ENCODE measurements at regions not wholly inside any gene's neighbourhood (a gene's known extent, or its start where the extent isn't known, plus 50 kb on each side); places are given as distances from the start of the nearest gene placed in this dataset.

DNA sequence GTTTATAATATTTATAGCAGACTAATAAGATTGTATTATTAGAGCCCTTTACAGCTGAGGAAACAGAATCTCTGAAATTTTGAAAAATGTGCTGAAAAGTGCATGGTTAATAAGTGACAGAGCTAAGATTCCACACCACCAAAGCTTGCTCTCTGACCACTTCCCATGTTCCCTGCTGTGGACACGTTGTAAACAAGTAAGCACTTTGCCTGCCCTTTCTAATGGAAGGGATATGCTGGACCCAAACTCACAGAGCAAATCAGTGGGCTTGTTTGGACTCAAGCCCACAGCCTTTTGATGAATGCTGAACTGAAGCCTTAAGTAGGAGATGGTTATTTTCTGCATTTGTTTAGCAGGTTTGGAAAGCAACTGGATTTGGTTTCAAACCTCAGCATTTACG is 214.0 kb upstream of the TMEM72 start:
- Histone ChIP-seq H3K4me1 (ENCODE audit: control insufficient read depth in 1 of 2, insufficient read depth in 2 of 2, low read length in 2 of 2) (no peaks in the 10 kb centered on the region), H3K36me3 (replicated peaks in 1 of 2; ENCODE audit: control insufficient read depth in 1 of 2, insufficient read depth in 2 of 2, low read length in 2 of 2) (no peaks in the 10 kb centered on the region), H3K9ac (ENCODE audit: insufficient read depth, low read length, poor library complexity, severe bottlenecking) (no peak overlapping the region), H3K27me3 (ENCODE audit: control insufficient read depth in 2 of 2, insufficient read depth in 2 of 2, low read length in 2 of 2) (no peaks in the 10 kb centered on the region), H4K20me1 (ENCODE audit: insufficient read depth, low read length) (no peaks in the 10 kb centered on the region), H3K27ac (ENCODE audit: low read depth in 1 of 2, low read length in 2 of 2) (no peak overlapping the region), H3K79me2 (ENCODE audit: insufficient read depth, low read length) (no peaks in the 10 kb centered on the region), H3K4me2 (replicated peaks; ENCODE audit: extremely low read depth, low read length, poor library complexity, severe bottlenecking) (no peak overlapping the region), H3K9me3 (replicated peaks in 1 of 2; ENCODE audit: control insufficient read depth in 1 of 2, insufficient read depth in 1 of 2, low read length in 2 of 2) (no peaks in the 10 kb centered on the region), H3K4me3 (replicated peaks in 1 of 3; ENCODE audit: low read depth in 2 of 3, low read length in 3 of 3) (no peak overlapping the region), H2AFZ (ENCODE audit: insufficient read depth, low read depth, low read length, poor library complexity, severe bottlenecking) (no peak overlapping the region)
- intact Hi-C loops (cut with micrococcal nuclease), result no loop called here
- Mint-ChIP-seq H3K4me1 (no peaks in the 10 kb centered on the region), H3K36me3 (no peaks in the 10 kb centered on the region), H3K4me3 (no peak overlapping the region), H3K27me3 (ENCODE audit: low read depth in 3 of 3) (peaks cover 0 to 5% (median 4%) of the 10 kb centered on the region in 3 donors), H3K27ac (no peak overlapping the region), H3K9me3 (peaks cover 4 to 20% (median 5%) of the 10 kb centered on the region in 7 donors)
- no peak for DNase-seq
- 100% methylated on average over 1 of the region's 2 CpGs for WGBS (ENCODE audit: insufficient coverage)
- TF ChIP-seq, protein P1, sequence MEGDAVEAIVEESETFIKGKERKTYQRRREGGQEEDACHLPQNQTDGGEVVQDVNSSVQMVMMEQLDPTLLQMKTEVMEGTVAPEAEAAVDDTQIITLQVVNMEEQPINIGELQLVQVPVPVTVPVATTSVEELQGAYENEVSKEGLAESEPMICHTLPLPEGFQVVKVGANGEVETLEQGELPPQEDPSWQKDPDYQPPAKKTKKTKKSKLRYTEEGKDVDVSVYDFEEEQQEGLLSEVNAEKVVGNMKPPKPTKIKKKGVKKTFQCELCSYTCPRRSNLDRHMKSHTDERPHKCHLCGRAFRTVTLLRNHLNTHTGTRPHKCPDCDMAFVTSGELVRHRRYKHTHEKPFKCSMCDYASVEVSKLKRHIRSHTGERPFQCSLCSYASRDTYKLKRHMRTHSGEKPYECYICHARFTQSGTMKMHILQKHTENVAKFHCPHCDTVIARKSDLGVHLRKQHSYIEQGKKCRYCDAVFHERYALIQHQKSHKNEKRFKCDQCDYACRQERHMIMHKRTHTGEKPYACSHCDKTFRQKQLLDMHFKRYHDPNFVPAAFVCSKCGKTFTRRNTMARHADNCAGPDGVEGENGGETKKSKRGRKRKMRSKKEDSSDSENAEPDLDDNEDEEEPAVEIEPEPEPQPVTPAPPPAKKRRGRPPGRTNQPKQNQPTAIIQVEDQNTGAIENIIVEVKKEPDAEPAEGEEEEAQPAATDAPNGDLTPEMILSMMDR (IDR thresholded peaks at IDR 0.05), result no peak

DNA sequence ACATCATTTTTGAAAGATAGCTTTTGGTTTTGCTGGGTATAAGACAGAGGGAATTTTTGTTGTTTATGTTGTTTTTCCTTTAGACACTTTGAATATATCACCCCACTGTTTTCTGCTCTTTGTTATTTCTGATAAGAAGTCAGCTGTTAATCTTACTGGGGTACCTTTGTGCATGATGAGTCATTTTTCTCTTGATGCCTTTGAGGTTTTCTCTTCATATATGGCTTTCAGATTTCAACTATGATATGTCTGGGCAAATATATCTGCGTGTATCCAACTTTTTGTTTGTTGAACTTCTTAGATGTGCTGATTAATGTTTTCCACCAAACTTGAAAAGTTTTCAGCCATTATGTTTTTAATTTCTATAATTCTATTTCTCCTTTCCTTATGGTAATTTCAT is 208.6 kb upstream of the TMEM72 start:
- H4K20me1 ChIP-seq (ENCODE audit: insufficient read depth, low read length), result no peaks in the 10 kb centered on the region
- H3K27ac Mint-ChIP-seq, result no peak overlapping the region
- peaks cover 10 to 23% (median 14%) of the 10 kb centered on the region in 7 donors for H3K9me3 Mint-ChIP-seq
- peaks cover 0 to 5% (median 5%) of the 10 kb centered on the region in 3 donors for H3K27me3 Mint-ChIP-seq (ENCODE audit: low read depth in 3 of 3)
- no peaks in the 10 kb centered on the region for H3K79me2 ChIP-seq (ENCODE audit: insufficient read depth, low read length)
- H3K9me3 ChIP-seq (replicated peaks in 1 of 2; ENCODE audit: control insufficient read depth in 1 of 2, insufficient read depth in 1 of 2, low read length in 2 of 2), result peaks cover 0 to 8% of the 10 kb centered on the region in 2 donors
- no peaks in the 10 kb centered on the region for H3K27me3 ChIP-seq (ENCODE audit: control insufficient read depth in 2 of 2, insufficient read depth in 2 of 2, low read length in 2 of 2)
- TF ChIP-seq, protein P1 (IDR thresholded peaks at IDR 0.05), result no peak
- H3K9ac ChIP-seq (ENCODE audit: insufficient read depth, low read length, poor library complexity, severe bottlenecking), result no peak overlapping the region
- no peak overlapping the region for H2AFZ ChIP-seq (ENCODE audit: insufficient read depth, low read depth, low read length, poor library complexity, severe bottlenecking)
- H3K36me3 Mint-ChIP-seq, result no peaks in the 10 kb centered on the region
- no peak overlapping the region for H3K4me3 Mint-ChIP-seq
- H3K4me1 ChIP-seq (ENCODE audit: control insufficient read depth in 1 of 2, insufficient read depth in 2 of 2, low read length in 2 of 2), result no peaks in the 10 kb centered on the region
- intact Hi-C loops (cut with micrococcal nuclease), result loop anchor here in 1 of 2 donors (10.0 kb wide), 1 partner anchor 52 kb away; no protein-coding TSS in a partner anchor
- no peak for DNase-seq
- H3K36me3 ChIP-seq (replicated peaks in 1 of 2; ENCODE audit: control insufficient read depth in 1 of 2, insufficient read depth in 2 of 2, low read length in 2 of 2), result no peaks in the 10 kb centered on the region
- H3K4me1 Mint-ChIP-seq, result no peaks in the 10 kb centered on the region
- H3K4me3 ChIP-seq (replicated peaks in 1 of 3; ENCODE audit: low read depth in 2 of 3, low read length in 3 of 3), result no peak overlapping the region
- no peak overlapping the region for H3K4me2 ChIP-seq (replicated peaks; ENCODE audit: extremely low read depth, low read length, poor library complexity, severe bottlenecking)
- H3K27ac ChIP-seq (ENCODE audit: low read depth in 1 of 2, low read length in 2 of 2), result no peak overlapping the region
- no CpG with 5 or more reads among the region's 1 CpG for WGBS (ENCODE audit: insufficient coverage)

Measured in CD14-positive monocyte (primary cell).